ENCODE measurements at regions not wholly inside any gene's neighbourhood (a gene's known extent, or its start where the extent isn't known, plus 50 kb on each side); places are given as distances from the start of the nearest gene placed in this dataset.

- Histone ChIP-seq H3K27ac (ENCODE audit: poor library complexity, severe bottlenecking) (no peak overlapping the region), H3K9me3 (ENCODE audit: severe bottlenecking) (no peaks in the 10 kb centered on the region), H3K27me3 (ENCODE audit: insufficient read depth, poor library complexity, severe bottlenecking) (no peaks in the 10 kb centered on the region), H3K36me3 (ENCODE audit: low read depth) (no peaks in the 10 kb centered on the region), H3K4me1 (ENCODE audit: insufficient read depth, poor library complexity, severe bottlenecking) (no peaks in the 10 kb centered on the region), H3K4me3 (ENCODE audit: severe bottlenecking) (no peak overlapping the region)
- no peak for DNase-seq (ENCODE audit: low spot score)
- TF ChIP-seq CTCF (IDR thresholded peaks at IDR 0.05; ENCODE audit: poor library complexity, severe bottlenecking) = no peak
- ATAC-seq (ENCODE audit: low read depth) = no peak
These were observed 87.1 kb upstream of the ZNF281 start for GRCh38 chr1:200496937-200497336.

- TF ChIP-seq CTCF (IDR thresholded peaks at IDR 0.05; ENCODE audit: poor library complexity, severe bottlenecking) = no peak
- Histone ChIP-seq H3K36me3 (ENCODE audit: low read depth) (no peaks in the 10 kb centered on the region), H3K27ac (ENCODE audit: poor library complexity, severe bottlenecking) (no peak overlapping the region), H3K9me3 (ENCODE audit: severe bottlenecking) (no peaks in the 10 kb centered on the region), H3K27me3 (ENCODE audit: insufficient read depth, poor library complexity, severe bottlenecking) (no peaks in the 10 kb centered on the region), H3K4me3 (ENCODE audit: severe bottlenecking) (no peak overlapping the region), H3K4me1 (ENCODE audit: insufficient read depth, poor library complexity, severe bottlenecking) (no peaks in the 10 kb centered on the region)
- DNase-seq (ENCODE audit: low spot score) = no peak
- ATAC-seq (ENCODE audit: low read depth) = no peak
These were observed 86.1 kb upstream of the ZNF281 start for GRCh38 chr1:200495901-200496300.

DNA sequence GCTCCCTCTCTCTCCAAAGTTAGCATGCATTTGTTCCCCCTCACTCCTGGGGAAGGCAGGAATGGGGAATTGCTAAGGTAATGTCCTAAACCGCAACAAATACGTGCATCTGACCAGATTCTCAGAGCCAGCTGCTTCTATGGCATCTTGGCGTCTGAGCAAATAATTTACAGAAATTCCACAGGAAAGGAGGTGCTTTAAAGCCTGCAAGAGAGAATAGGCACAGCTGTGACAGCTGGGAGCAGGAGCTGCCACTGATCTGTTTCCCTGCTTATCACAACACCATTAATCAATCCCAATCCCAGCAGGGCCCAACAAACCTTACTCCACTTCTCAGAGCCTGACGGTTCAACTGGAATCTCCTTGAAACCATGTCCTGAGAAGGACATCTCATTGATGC is 83.5 kb upstream of the ZNF281 start:
- no peak for ATAC-seq (ENCODE audit: low read depth)
- H3K27ac ChIP-seq (ENCODE audit: poor library complexity, severe bottlenecking) = no peak overlapping the region
- no peaks in the 10 kb centered on the region for H3K27me3 ChIP-seq (ENCODE audit: insufficient read depth, poor library complexity, severe bottlenecking)
- no peak overlapping the region for H3K4me3 ChIP-seq (ENCODE audit: severe bottlenecking)
- no peak for TF ChIP-seq CTCF (IDR thresholded peaks at IDR 0.05; ENCODE audit: poor library complexity, severe bottlenecking)
- DNase-seq (ENCODE audit: low spot score) = no peak
- peaks cover 3% of the 10 kb centered on the region for H3K4me1 ChIP-seq (ENCODE audit: insufficient read depth, poor library complexity, severe bottlenecking)
- H3K36me3 ChIP-seq (ENCODE audit: low read depth) = no peaks in the 10 kb centered on the region
- H3K9me3 ChIP-seq (ENCODE audit: severe bottlenecking) = no peaks in the 10 kb centered on the region

GRCh38 chr1:200491103-200491502 is 81.3 kb upstream of the ZNF281 start:
- H3K9me3 ChIP-seq (ENCODE audit: severe bottlenecking) = no peaks in the 10 kb centered on the region
- H3K27me3 ChIP-seq (ENCODE audit: insufficient read depth, poor library complexity, severe bottlenecking) = no peaks in the 10 kb centered on the region
- DNase-seq (ENCODE audit: low spot score) (no peak), ATAC-seq (ENCODE audit: low read depth) (no peak)
- no peak overlapping the region for H3K4me3 ChIP-seq (ENCODE audit: severe bottlenecking)
- no peak for TF ChIP-seq CTCF (IDR thresholded peaks at IDR 0.05; ENCODE audit: poor library complexity, severe bottlenecking)
- no peak overlapping the region for H3K27ac ChIP-seq (ENCODE audit: poor library complexity, severe bottlenecking)
- H3K36me3 ChIP-seq (ENCODE audit: low read depth) = no peaks in the 10 kb centered on the region
- H3K4me1 ChIP-seq (ENCODE audit: insufficient read depth, poor library complexity, severe bottlenecking) = peaks cover 4% of the 10 kb centered on the region

DNA sequence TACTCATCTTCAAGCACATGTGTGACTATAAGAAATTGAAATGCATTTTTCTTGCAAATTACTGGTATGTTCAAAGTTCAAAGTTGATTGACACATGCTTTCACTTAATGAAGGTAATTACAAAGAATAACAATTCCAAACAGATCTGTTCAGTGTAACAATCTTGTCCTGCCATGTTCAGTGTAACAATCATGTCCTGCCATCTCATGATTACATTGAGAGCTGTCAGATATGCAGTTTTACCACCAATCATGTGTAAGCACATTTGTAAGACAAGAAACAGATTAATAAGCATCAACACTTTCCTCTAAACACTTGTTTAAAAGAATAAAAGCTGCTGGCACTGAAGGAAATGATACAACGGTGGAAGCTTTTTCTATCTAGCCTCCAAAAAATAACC is 80.3 kb upstream of the ZNF281 start:
- Histone ChIP-seq H3K4me1 (ENCODE audit: insufficient read depth, poor library complexity, severe bottlenecking) (peaks cover 4% of the 10 kb centered on the region), H3K4me3 (ENCODE audit: severe bottlenecking) (no peak overlapping the region), H3K27ac (ENCODE audit: poor library complexity, severe bottlenecking) (no peak overlapping the region), H3K9me3 (ENCODE audit: severe bottlenecking) (no peaks in the 10 kb centered on the region), H3K36me3 (ENCODE audit: low read depth) (no peaks in the 10 kb centered on the region), H3K27me3 (ENCODE audit: insufficient read depth, poor library complexity, severe bottlenecking) (no peaks in the 10 kb centered on the region)
- DNase-seq (ENCODE audit: low spot score) (no peak), ATAC-seq (ENCODE audit: low read depth) (no peak)
- no peak for TF ChIP-seq CTCF (IDR thresholded peaks at IDR 0.05; ENCODE audit: poor library complexity, severe bottlenecking)

Measured in RWPE2 (cell line).